ENCODE measurements at regions not wholly inside any gene's neighbourhood (a gene's known extent, or its start where the extent isn't known, plus 50 kb on each side); places are given as distances from the start of the nearest gene placed in this dataset.

GRCh38 chrY:3040415-3040814 is 105.2 kb downstream of the ZFY start:
- FAIRE-seq, result no peak
- Histone ChIP-seq H3K27me3 (ENCODE audit: control insufficient read depth in 2 of 2, insufficient read depth in 2 of 2, low read length in 2 of 2) (no peaks in the 10 kb centered on the region), H3K9me3 (replicated peaks; ENCODE audit: control insufficient read depth, insufficient read depth, low read length) (no peaks in the 10 kb centered on the region), H3K9me1 (replicated peaks; ENCODE audit: control insufficient read depth, extremely low read depth, insufficient read depth, low read length) (no peaks in the 10 kb centered on the region), H3K4me3 (replicated peaks in 1 of 3; ENCODE audit: insufficient read depth in 1 of 3, low read depth in 1 of 3, low read length in 3 of 3) (no peak overlapping the region), H3K79me2 (ENCODE audit: control insufficient read depth, insufficient read depth, low read length) (no peaks in the 10 kb centered on the region), H3K4me1 (ENCODE audit: control insufficient read depth, extremely low read depth, insufficient read depth, low read length) (no peaks in the 10 kb centered on the region), H2AFZ (ENCODE audit: low read depth, low read length) (no peak overlapping the region), H3K9ac (replicated peaks; ENCODE audit: extremely low read depth, insufficient read depth, low read length) (no peak overlapping the region), H3K27ac (ENCODE audit: insufficient read depth, low read depth, low read length) (no peak overlapping the region), H4K20me1 (replicated peaks; ENCODE audit: control insufficient read depth, extremely low read depth, insufficient read depth, low read length) (no peaks in the 10 kb centered on the region), H3K4me2 (ENCODE audit: insufficient read depth, low read length) (no peak overlapping the region), H3K36me3 (ENCODE audit: control insufficient read depth in 2 of 2, extremely low read depth in 1 of 2, insufficient read depth in 2 of 2, low read length in 2 of 2) (no peaks in the 10 kb centered on the region)
- ChIA-PET POLR2A (no interaction called here), CTCF (no interaction called here)
- dilution Hi-C loops (cut with MboI; ENCODE audit: extremely low pct_ligation_motif_present, low sequenced_read_pairs), result no loop called here
- no peak for DNase-seq (ENCODE audit: low read depth, low spot score)
- no TSS peak for BruUV-seq (replicated peaks)
- no peak for TF ChIP-seq FOS (IDR thresholded peaks at IDR 0.05; ENCODE audit: borderline replicate concordance, insufficient read depth, low read length)
- TF ChIP-seq GATA2 (IDR thresholded peaks at IDR 0.05; ENCODE audit: insufficient read depth, insufficient read length, low read depth, low read length), result no peak
- TF ChIP-seq JUN (IDR thresholded peaks at IDR 0.05; ENCODE audit: borderline replicate concordance, insufficient read depth, insufficient read length, low read depth), result no peak
- no peak for TF ChIP-seq POLR2AphosphoS5 (IDR thresholded peaks at IDR 0.05; ENCODE audit: insufficient read depth, low read depth, low read length)
- TF ChIP-seq POLR2A (IDR thresholded peaks at IDR 0.05; ENCODE audit: low read depth, low read length), result no peak
- TF ChIP-seq EZH2 (IDR thresholded peaks at IDR 0.05; ENCODE audit: borderline replicate concordance, low read depth, low read length, severe bottlenecking), result no peak
- no peak for TF ChIP-seq CTCF (IDR thresholded peaks at IDR 0.05; ENCODE audit: extremely low read depth in 1 of 2, insufficient read depth in 1 of 2, low read depth in 1 of 2, low read length in 2 of 2)
- no peak for TF ChIP-seq MAX (IDR thresholded peaks at IDR 0.05; ENCODE audit: insufficient read depth, insufficient read length)
- TF ChIP-seq MYC (IDR thresholded peaks at IDR 0.05; ENCODE audit: low read depth, low read length), result no peak
- intact Hi-C loops (cut with micrococcal nuclease), result no loop called here
